Ovary (tissue), 7 donors: ENCODE measurements at regions not wholly inside any gene's neighbourhood (a gene's known extent, or its start where the extent isn't known, plus 50 kb on each side); places are given as distances from the start of the nearest gene placed in this dataset.

ENCODE experiments used
- DNase-seq, 5 donors: peaks; one replicate each; pipeline ENCODE4 v3.0.0-alpha.2; 2019 to 2020
- H3K27ac ChIP-seq, 2 donors: fragments of 200-600 bp; one replicate each; pipeline versions ENCODE4 v1.5.1 to v1.8.0; 2019 to 2022
- H3K27me3 ChIP-seq: fragments of 200-600 bp; one replicate; pipeline ENCODE4 v1.8.0; 2022
- H3K36me3 ChIP-seq: fragments of 200-600 bp; sonication (generic); one replicate; pipeline ENCODE4 v1.5.1; 2019
- H3K4me1 ChIP-seq: one replicate; pipeline ENCODE4 v1.8.1; 2013; ENCODE audit warnings: mild to moderate bottlenecking, moderate library complexity; ENCODE audit not compliant: insufficient read depth
- H3K4me3 ChIP-seq: fragments of 200-600 bp; sonication (generic); one replicate; pipeline ENCODE4 v1.5.1; 2017
- H3K9me3 ChIP-seq, 2 donors: fragments of 200-600 bp in 1 of 2; sonication (generic) in 1 of 2; one replicate each; pipeline versions ENCODE4 v1.5.1 to v1.8.1; 2013 to 2019; ENCODE audit warnings: mild to moderate bottlenecking in 1 of 2, moderate library complexity in 1 of 2
- EP300 ChIP-seq: sonication (generic); formaldehyde crosslinking; IDR thresholded peaks from one replicate; pipeline ENCODE4 v1.6.1; 2017; ENCODE audit warnings: antibody characterized with exemption
- POLR2A ChIP-seq: fragments of 450-650 bp; IDR thresholded peaks from one replicate; pipeline ENCODE4 v1.6.1; 2017; ENCODE audit warnings: antibody characterized with exemption, mild to moderate bottlenecking, moderate library complexity
- WGBS, 3 donors: extraction: QIAGEN DNeasy Blood & Tissue Kit in 1 of 3; methylation state at CpG; one replicate each; pipeline versions ENCODE4 v1.1.5 to v1.1.7; 2013 to 2017; 5-methylcytosine and 5-hydroxymethylcytosine counted together
- intact Hi-C, 4 donors: fragments of 100-400 bp; cut with DNase I; formaldehyde crosslinking; loops; one replicate each; pipeline versions ENCODE4 v1.11.0 to v1.15.1; 2022 to 2023
- TF ChIP-seq, protein P1 (sequence below), 3 donors: fragments of 450-650 bp in 2 of 3; fragments of 200-600 bp in 1 of 3; IDR thresholded peaks; one replicate each; pipeline versions ENCODE4 v1.5.1 to v1.8.0; 2016 to 2022; ENCODE audit warnings: antibody characterized with exemption in 3 of 3, mild to moderate bottlenecking in 1 of 3
- donor health status: DM: no; HTN: no; CAD: no; lungs with moderate emphysema.
- donor health status: DM: no; HTN: no; CAD: no.
- donor health status: Bipolar disorder and iron deficiency.
- donor health status: DM: no; HTN: no; CAD: no.
- donor health status: DM: yes; HTN: yes; CAD: no.

- 95 to 97% (median 95%) methylated on average over 6 of the region's 6 CpGs for WGBS, 3 donors
- Histone ChIP-seq H3K4me3 (no peak overlapping the region), H3K27me3 (no peaks in the 10 kb centered on the region), H3K9me3 (peaks cover 0 to 4% of the 10 kb centered on the region in 2 donors), H3K36me3 (no peaks in the 10 kb centered on the region), H3K4me1 (no peaks in the 10 kb centered on the region), H3K27ac (no peak overlapping the region)
- no peak for TF ChIP-seq EP300
- TF ChIP-seq, protein P1, sequence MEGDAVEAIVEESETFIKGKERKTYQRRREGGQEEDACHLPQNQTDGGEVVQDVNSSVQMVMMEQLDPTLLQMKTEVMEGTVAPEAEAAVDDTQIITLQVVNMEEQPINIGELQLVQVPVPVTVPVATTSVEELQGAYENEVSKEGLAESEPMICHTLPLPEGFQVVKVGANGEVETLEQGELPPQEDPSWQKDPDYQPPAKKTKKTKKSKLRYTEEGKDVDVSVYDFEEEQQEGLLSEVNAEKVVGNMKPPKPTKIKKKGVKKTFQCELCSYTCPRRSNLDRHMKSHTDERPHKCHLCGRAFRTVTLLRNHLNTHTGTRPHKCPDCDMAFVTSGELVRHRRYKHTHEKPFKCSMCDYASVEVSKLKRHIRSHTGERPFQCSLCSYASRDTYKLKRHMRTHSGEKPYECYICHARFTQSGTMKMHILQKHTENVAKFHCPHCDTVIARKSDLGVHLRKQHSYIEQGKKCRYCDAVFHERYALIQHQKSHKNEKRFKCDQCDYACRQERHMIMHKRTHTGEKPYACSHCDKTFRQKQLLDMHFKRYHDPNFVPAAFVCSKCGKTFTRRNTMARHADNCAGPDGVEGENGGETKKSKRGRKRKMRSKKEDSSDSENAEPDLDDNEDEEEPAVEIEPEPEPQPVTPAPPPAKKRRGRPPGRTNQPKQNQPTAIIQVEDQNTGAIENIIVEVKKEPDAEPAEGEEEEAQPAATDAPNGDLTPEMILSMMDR (IDR thresholded peaks at IDR 0.05): no peak
- intact Hi-C loops: no loop called here
- DNase-seq: no peak
Observed at GRCh38 chr9:14413812-14414211, 99.9 kb upstream of the NFIB start.

- Histone ChIP-seq H3K4me1 (no peaks in the 10 kb centered on the region), H3K9me3 (peaks cover 0 to 4% of the 10 kb centered on the region in 2 donors), H3K27me3 (no peaks in the 10 kb centered on the region), H3K27ac (no peak overlapping the region), H3K4me3 (no peak overlapping the region), H3K36me3 (no peaks in the 10 kb centered on the region)
- TF ChIP-seq, protein P1 (IDR thresholded peaks at IDR 0.05): no peak
- TF ChIP-seq POLR2A (no peak), EP300 (no peak)
- DNase-seq: no peak
- intact Hi-C loops: no loop called here
- WGBS, 3 donors: 94 to 95% (median 94%) methylated on average over 2 of the region's 2 CpGs
Observed at GRCh38 chr9:14412775-14413174, 98.8 kb upstream of the NFIB start.

DNA sequence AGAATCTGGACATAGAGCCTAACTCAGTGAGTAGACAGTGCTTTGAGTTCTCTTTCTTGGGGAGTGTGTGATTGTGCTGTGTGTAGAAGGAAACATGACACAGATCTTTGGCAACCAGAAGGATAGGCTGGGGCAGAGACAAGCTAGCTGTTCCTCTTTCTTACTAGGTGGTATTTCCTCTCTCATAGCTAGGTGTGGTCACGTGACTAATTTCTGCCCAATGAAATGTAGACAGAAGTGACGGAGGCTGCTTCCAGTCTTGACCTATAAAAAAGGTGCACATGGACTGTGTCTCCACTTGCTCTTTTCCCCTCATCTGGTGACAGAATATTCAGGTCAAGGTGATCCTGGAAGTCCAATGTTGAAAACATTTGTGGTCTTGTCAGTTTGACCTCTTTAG, 92.5 kb upstream of the NFIB start:
- no peak for DNase-seq
- intact Hi-C loops: no loop called here
- Histone ChIP-seq H3K9me3 (no peaks in the 10 kb centered on the region), H3K4me3 (no peak overlapping the region), H3K27ac (no peak overlapping the region), H3K27me3 (no peaks in the 10 kb centered on the region), H3K4me1 (no peaks in the 10 kb centered on the region), H3K36me3 (no peaks in the 10 kb centered on the region)
- TF ChIP-seq POLR2A: no peak
- TF ChIP-seq EP300: no peak
- TF ChIP-seq, protein P1 (IDR thresholded peaks at IDR 0.05): no peak
- WGBS, 3 donors: 93 to 98% (median 95%) methylated on average over 2 of the region's 2 CpGs

- H3K9me3 ChIP-seq: no peaks in the 10 kb centered on the region
- no peaks in the 10 kb centered on the region for H3K27me3 ChIP-seq
- no peak overlapping the region for H3K4me3 ChIP-seq
- no peak overlapping the region for H3K27ac ChIP-seq
- 73% methylated on average over 3 of the region's 3 CpGs for WGBS, 3 donors
- intact Hi-C loops: no loop called here
- no peak for DNase-seq
- H3K36me3 ChIP-seq: no peaks in the 10 kb centered on the region
- TF ChIP-seq EP300 (no peak), POLR2A (no peak)
- TF ChIP-seq, protein P1 (IDR thresholded peaks at IDR 0.05): no peak
- peaks cover 3% of the 10 kb centered on the region for H3K4me1 ChIP-seq
Observed at GRCh38 chr9:14405176-14405706, 91.3 kb upstream of the NFIB start.

DNA sequence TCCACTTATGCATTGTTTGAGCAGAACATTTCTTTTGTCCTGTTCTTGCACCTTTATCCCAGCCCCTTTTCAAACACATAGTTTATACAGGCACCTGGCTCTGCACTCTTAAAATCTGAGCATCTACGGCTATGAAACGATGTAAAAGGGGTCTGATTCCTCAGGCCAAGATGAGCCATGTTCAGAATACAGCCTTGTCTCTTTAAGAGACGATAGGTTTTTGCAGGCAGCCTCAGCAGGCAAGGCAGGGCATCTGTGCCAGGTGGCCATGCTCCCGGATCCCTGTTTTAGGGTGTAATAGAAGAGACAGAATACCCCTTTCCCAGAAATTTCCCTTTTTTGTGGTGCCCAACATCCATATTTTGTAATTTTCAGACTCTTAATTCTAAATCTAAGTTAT, 89.1 kb upstream of the NFIB start:
- Histone ChIP-seq H3K27me3 (no peaks in the 10 kb centered on the region), H3K4me1 (peaks cover 3% of the 10 kb centered on the region), H3K27ac (no peak overlapping the region), H3K9me3 (no peaks in the 10 kb centered on the region), H3K36me3 (no peaks in the 10 kb centered on the region), H3K4me3 (no peak overlapping the region)
- WGBS, 3 donors: 80 to 89% (median 83%) methylated on average over 4 of the region's 4 CpGs
- no peak for DNase-seq
- TF ChIP-seq EP300 (no peak), POLR2A (no peak)
- TF ChIP-seq, protein P1 (IDR thresholded peaks at IDR 0.05): no peak
- intact Hi-C loops: no loop called here
